Uterus (tissue), 2 donors: ENCODE measurements at regions not wholly inside any gene's neighbourhood (a gene's known extent, or its start where the extent isn't known, plus 50 kb on each side); places are given as distances from the start of the nearest gene placed in this dataset.

Experiments used
- CTCF ChIP-seq, 4 experiments: fragments of 200-600 bp in 2 of 4; fragments of 450-650 bp in 2 of 4; sonication (generic) in 2 of 4; IDR thresholded peaks; one replicate each; pipeline ENCODE4 v1.5.1; 2016 to 2019; ENCODE audit warnings: antibody characterized with exemption in 4 of 4, mild to moderate bottlenecking in 2 of 4, moderate library complexity in 1 of 4
- POLR2A ChIP-seq, 2 donors: fragments of 450-650 bp; IDR thresholded peaks; one replicate each; pipeline ENCODE4 v1.6.1; 2016; ENCODE audit warnings: antibody characterized with exemption in 2 of 2, mild to moderate bottlenecking in 1 of 2, moderate library complexity in 1 of 2

DNA sequence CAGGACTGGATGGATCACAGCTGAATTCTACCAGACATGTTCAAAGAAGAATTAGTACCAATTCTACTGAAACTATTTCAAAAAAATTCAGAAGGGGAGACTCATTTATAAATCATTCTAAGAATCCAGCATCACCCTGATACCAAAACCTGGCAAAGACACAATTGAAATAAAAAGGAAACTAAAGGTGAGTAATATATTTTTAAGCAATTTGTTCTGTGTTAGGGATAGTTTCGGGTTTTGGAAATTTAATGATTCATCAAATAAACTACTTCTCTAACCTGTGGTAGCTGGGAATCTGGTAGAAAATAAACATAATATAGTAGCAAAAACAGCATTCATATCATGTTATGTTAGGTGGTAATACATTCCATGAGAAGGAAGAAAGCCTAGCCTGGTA is 662.2 kb upstream of the BOD1L1 start:
- TF ChIP-seq CTCF (IDR thresholded peaks at IDR 0.05) (no peak), POLR2A (IDR thresholded peaks at IDR 0.05) (no peak)
